Hippocampal formation (tissue), 2 donors: ENCODE measurements at regions not wholly inside any gene's neighbourhood (a gene's known extent, or its start where the extent isn't known, plus 50 kb on each side); places are given as distances from the start of the nearest gene placed in this dataset.
"Not testable (repeated sequence)": the region's sequence is repeated elsewhere in the genome, so short reads cannot be mapped to it uniquely, and the experiment has no call there.

Experiments used
- DNase-seq, 2 donors: peaks; one replicate each; lab custom pipeline; 2025; lab: John Stamatoyannopoulos, UW

GRCh38 chr17:16888413-16889087, 83.4 kb downstream of the TNFRSF13B start:
- no peak for DNase-seq

- DNase-seq, result no peak
Observed at GRCh38 chr17:16887523-16888095, 84.3 kb downstream of the TNFRSF13B start.

DNA sequence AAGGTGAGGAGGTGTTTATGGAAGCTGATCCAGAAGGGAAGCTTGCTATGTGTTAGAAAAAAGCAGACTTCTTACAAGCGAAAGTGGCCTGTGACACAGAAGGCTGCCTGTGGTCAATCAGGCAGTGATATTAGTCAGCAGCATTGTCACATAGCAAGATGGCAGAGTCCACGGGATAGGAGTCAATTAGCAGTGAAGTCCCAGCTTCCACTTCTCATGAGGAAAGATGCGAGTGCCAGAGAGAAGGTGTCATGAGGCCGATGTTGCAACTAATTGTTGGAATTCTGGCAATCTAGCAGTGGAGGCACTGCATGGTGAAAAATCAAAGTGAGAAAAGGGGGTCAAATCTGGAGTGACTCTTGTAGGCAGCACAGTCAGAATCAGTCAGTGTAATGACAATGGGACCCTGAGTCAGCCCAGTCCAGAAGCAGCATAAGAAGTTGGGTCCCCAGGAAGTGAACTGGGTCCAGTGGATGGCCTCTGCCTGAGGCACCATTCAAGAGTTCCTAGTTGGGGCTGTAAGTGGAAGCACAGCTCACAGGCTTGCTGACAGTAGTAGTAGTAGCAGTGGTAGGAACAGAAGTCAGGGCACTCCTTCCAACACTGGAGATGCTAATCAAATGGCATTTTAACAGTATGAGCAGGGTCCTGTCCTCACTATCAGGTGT, 85.1 kb downstream of the TNFRSF13B start:
- DNase-seq, result no peak

DNA sequence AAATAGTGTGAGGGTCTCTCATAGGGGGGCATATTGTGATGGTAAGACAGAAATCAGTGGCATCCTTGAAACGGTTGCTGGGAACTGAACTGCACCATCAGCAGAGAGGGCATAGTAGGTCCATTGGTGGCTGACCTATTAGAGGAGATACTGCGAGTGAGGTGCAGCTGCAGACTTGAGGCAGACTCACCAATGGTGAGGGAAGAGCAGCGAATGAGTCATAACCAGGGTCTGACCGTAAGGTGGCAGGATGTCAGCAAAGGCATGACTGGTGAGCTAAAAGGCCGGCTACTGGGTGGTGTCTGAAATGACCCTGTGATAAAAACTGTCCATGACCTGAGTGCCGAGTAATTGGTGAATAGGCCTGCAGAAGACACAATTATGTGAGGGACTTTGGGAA, 86.7 kb downstream of the TNFRSF13B start:
- DNase-seq, result not testable (repeated sequence)

DNA sequence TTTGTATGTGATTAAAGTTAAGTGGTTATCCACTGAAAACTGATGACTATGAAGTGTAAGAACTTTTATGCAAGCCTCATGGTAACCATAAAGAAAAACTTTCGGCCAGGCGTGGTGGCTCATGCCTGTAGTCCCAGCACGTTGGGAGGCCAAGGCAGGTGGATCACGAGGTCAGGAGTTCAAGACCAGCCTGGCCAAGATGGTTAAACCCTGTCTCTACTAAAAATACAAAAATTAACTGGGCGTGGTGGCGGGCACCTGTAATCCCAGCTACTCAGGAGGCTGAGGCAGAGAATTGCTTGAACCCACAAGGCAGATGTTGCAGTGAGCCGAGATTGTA, 89.0 kb downstream of the TNFRSF13B start:
- not testable (repeated sequence) for DNase-seq

DNA sequence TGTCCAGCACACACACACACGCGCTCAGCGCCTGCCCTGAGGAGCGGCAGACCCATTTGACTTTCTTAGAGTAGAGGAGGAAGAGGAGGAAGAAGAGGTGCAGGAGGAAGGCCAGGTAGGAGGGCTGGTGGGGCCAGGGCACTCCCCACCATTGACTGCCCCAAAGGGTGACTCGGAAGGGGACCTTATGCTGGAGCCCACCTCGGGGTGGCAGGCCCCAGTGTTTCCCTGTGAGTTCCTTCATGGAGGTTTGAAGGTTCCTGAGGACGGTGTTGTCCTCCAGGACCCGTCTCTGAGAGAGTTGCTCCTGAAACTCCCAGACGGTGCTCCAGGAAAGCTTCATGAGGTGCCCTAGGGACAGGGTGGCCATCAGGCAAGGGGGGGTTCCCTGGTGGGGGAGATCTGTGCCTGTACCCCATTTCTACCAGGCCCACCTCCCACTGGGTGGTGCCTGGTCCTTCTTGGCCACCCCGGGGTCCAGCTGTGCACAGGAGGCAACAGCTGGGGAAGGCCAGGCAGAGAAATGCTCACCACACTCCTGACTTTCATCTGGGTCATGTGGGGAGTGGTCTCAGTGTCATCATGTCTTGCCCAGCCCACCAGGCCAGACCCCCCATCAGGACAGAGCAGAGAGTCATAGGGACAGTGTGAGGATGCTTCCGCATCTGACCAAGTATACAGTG, 89.5 kb downstream of the TNFRSF13B start:
- DNase-seq, result no peak

DNA sequence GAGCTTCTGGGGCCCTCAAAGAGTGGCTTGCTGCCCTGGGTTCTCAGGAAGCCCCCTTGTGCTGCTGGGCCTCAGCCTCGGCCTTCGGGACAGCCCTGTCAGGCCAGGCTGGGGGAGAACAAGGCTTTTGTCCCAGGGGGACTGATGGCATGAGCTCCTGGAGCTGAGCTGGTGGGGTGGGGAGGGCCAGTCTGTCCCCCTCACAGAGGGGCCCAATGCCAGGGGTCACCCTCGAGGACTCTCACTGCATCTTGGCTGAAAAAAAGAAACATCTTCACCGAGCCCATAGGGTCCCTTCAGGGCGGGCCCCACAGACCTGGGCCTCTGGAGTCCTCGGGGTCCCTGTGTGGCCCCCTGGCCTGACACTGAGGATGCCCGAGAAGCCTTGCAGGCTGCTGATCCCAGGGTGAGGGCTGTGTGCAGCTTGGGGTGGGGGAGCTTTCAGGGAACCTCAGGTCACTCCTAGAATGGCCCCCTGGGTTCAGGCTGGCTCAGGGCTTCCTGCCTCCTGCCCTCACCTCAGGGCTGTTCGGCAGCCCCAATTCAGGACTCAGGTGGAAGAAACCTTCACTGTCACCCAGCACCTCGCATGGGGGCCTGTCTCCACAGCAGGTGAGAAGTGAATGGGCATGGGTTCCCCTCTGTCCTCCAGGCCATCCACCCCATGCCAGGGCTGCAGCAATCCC, 90.5 kb downstream of the TNFRSF13B start:
- no peak for DNase-seq

- no peak for DNase-seq
Observed at GRCh38 chr17:16880843-16881230, 91.1 kb downstream of the TNFRSF13B start.

GRCh38 chr17:16880121-16880842, 91.6 kb downstream of the TNFRSF13B start:
- no peak for DNase-seq

DNA sequence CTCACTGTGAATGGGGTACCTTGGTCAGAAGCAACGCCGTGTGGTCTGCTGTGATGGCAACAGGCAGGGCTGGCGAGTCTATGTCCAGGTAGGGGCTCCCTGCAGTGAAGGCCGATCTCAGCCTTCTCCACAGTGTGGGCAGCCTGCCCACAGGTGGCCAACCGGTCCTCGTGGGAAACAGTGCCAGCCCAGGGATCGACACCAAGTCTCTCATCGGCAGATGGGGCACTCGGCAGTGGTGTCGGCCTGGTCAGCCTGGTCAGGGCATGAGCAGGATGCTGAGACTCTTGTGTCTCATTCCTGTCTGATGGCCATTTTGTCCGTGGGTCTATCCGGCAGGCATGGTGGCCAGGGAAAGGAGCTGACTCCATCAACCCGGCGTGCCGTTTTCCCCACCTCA, 92.2 kb downstream of the TNFRSF13B start:
- no peak for DNase-seq

GRCh38 chr17:16878606-16879005, 93.3 kb downstream of the TNFRSF13B start:
- DNase-seq, result no peak

- no peak for DNase-seq
Observed at GRCh38 chr17:16878084-16878483, 93.8 kb downstream of the TNFRSF13B start.

- DNase-seq, result no peak
Observed at GRCh38 chr17:16877099-16877498, 94.8 kb downstream of the TNFRSF13B start.

DNA sequence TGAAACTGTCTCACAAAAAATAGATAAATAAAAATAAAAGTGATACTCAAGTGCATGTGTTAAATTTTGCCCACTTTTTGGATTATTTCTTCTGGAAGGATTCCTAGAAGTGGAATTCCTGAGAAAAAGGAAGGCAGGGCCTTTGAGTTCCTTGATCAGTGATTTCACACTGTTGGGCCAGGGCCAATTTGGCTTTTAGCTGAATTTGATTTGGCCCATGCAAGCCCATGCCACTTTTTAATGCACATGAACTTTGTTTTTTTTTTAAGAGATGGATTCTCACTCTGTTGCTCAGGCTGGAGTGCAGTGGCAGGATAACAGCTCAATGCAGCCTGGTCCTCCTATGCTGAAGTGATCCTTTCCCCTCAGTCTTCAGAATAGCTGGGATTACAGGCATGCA, 96.3 kb downstream of the TNFRSF13B start:
- no peak for DNase-seq

DNA sequence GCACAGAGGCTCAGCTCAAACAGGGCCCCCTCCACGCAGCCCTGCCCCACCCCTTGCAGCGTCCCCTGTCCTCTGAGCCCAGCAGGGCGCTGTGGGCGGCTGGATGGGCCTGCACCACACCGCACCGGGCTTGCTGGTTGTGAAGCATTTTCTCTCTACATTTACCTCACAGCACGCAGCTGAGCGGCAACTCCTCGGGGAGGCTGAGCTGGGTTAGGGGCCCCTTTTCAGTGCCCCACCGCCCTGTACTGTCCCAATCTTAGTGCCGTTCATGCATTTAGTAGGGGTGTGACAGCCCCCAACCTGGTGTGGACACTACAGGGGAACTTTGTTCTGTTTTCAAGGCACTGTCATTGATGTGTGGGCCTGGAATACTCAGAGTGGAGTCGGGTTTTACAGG, 97.7 kb downstream of the TNFRSF13B start:
- DNase-seq, result not testable (repeated sequence)

DNA sequence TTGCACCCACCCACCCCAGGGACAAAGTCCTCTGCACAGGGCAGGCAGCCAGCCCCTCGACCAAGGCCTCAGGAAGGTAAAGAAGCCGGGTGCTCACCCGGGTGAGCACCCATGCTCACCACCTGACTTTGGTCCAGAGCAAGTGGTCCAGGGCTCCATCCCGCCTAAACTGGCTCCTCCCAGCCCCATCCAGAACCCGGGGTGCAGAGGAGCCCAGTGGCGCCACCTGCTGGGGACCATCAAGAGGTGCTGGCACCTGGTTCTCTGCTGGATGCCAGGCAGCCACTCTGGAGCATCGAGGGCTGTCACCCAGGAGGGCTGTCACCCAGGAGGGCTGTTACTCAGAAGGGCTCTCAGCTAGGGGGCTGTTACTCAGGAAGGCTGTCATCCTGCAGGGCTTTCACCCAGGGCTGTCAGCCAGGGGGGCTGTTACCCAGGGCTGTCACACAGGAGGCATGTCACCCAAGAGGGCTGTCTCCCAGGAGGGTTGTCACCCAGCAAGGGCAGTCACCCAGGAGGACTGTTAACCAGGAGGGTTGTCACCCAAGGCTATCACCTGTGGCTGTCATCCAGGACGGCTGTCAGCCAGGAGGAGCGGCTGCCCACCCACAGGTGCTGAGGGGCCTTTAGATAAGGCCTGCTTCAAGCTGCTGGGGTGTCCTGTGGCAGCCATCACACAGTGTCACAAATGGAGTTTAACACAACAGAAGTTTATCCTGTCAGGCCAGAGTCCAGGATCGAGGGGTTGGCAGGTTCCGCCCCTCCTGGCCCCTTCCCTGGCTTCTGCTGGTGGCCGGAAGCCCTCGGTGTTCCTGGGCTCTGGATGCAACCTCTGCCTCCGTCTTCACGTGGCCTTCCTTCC, 98.5 kb downstream of the TNFRSF13B start:
- DNase-seq, result no peak

GRCh38 chr17:16872351-16873173, 99.4 kb downstream of the TNFRSF13B start:
- no peak for DNase-seq

- DNase-seq, result not testable (repeated sequence)
Observed at GRCh38 chr17:16871446-16872190, 100.3 kb downstream of the TNFRSF13B start.
